ENCODE measurements at regions not wholly inside any gene's neighbourhood (a gene's known extent, or its start where the extent isn't known, plus 50 kb on each side); places are given as distances from the start of the nearest gene placed in this dataset.

- Histone ChIP-seq H4K20me1 (ENCODE audit: insufficient read depth, low read length) (no peaks in the 10 kb centered on the region), H3K27ac (ENCODE audit: low read depth, low read length, poor library complexity, severe bottlenecking) (no peak overlapping the region), H3K9me2 (ENCODE audit: insufficient read depth, low read length) (no peaks in the 10 kb centered on the region), H3K4me1 (ENCODE audit: insufficient read depth, low read length, poor library complexity, severe bottlenecking) (no peaks in the 10 kb centered on the region), H3K79me2 (ENCODE audit: insufficient read depth, low read depth, low read length) (no peaks in the 10 kb centered on the region), H3K36me3 (ENCODE audit: insufficient read depth, low read length) (no peaks in the 10 kb centered on the region), H3K9me3 (ENCODE audit: low read length) (no peaks in the 10 kb centered on the region), H3K4me2 (ENCODE audit: low read length) (no peak overlapping the region), H2AFZ (ENCODE audit: low read length) (no peak overlapping the region), H3K4me3 (ENCODE audit: low read depth, low read length, poor library complexity, severe bottlenecking) (no peak overlapping the region)
- TF ChIP-seq EZH2phosphoT487 (IDR thresholded peaks at IDR 0.05; ENCODE audit: borderline replicate concordance, low read depth, low read length): no peak
- no peak for TF ChIP-seq CTCF (conservative IDR thresholded peaks at IDR 0.05; ENCODE audit: low read length)
- intact Hi-C loops (cut with micrococcal nuclease; ENCODE audit: unreplicated experiment): no loop called here
- BruUV-seq (replicated peaks): no TSS peak
- DNase-seq (ENCODE audit: low spot score): no peak
- POLR2A ChIA-PET: no interaction called here
- CTCF ChIA-PET (ENCODE audit: unreplicated experiment): no interaction called here
These were observed 995.3 kb downstream of the OTOL1 start for GRCh38 chr3:162491952-162492351.

GRCh38 chr3:162492446-162493081, 996.0 kb downstream of the OTOL1 start:
- TF ChIP-seq EZH2phosphoT487 (IDR thresholded peaks at IDR 0.05; ENCODE audit: borderline replicate concordance, low read depth, low read length) (no peak), CTCF (conservative IDR thresholded peaks at IDR 0.05; ENCODE audit: low read length) (no peak)
- POLR2A ChIA-PET: no interaction called here
- H3K27ac ChIP-seq (ENCODE audit: low read depth, low read length, poor library complexity, severe bottlenecking): no peak overlapping the region
- no peak overlapping the region for H2AFZ ChIP-seq (ENCODE audit: low read length)
- H3K4me2 ChIP-seq (ENCODE audit: low read length): no peak overlapping the region
- no peak overlapping the region for H3K4me3 ChIP-seq (ENCODE audit: low read depth, low read length, poor library complexity, severe bottlenecking)
- no peaks in the 10 kb centered on the region for H3K9me2 ChIP-seq (ENCODE audit: insufficient read depth, low read length)
- H3K36me3 ChIP-seq (ENCODE audit: insufficient read depth, low read length): no peaks in the 10 kb centered on the region
- H3K79me2 ChIP-seq (ENCODE audit: insufficient read depth, low read depth, low read length): no peaks in the 10 kb centered on the region
- BruUV-seq (replicated peaks): no TSS peak
- intact Hi-C loops (cut with micrococcal nuclease; ENCODE audit: unreplicated experiment): no loop called here
- no peak for DNase-seq (ENCODE audit: low spot score)
- no peaks in the 10 kb centered on the region for H4K20me1 ChIP-seq (ENCODE audit: insufficient read depth, low read length)
- H3K9me3 ChIP-seq (ENCODE audit: low read length): no peaks in the 10 kb centered on the region
- CTCF ChIA-PET (ENCODE audit: unreplicated experiment): no interaction called here
- H3K4me1 ChIP-seq (ENCODE audit: insufficient read depth, low read length, poor library complexity, severe bottlenecking): no peaks in the 10 kb centered on the region

GRCh38 chr3:162498626-162499025, 1002.0 kb downstream of the OTOL1 start:
- no peak for TF ChIP-seq EZH2phosphoT487 (IDR thresholded peaks at IDR 0.05; ENCODE audit: borderline replicate concordance, low read depth, low read length)
- no peak for TF ChIP-seq CTCF (conservative IDR thresholded peaks at IDR 0.05; ENCODE audit: low read length)
- ChIA-PET CTCF (ENCODE audit: unreplicated experiment) (no interaction called here), POLR2A (no interaction called here)
- Histone ChIP-seq H3K9me3 (ENCODE audit: low read length) (no peaks in the 10 kb centered on the region), H3K79me2 (ENCODE audit: insufficient read depth, low read depth, low read length) (no peaks in the 10 kb centered on the region), H3K4me1 (ENCODE audit: insufficient read depth, low read length, poor library complexity, severe bottlenecking) (no peaks in the 10 kb centered on the region), H3K9me2 (ENCODE audit: insufficient read depth, low read length) (no peaks in the 10 kb centered on the region), H3K4me3 (ENCODE audit: low read depth, low read length, poor library complexity, severe bottlenecking) (no peak overlapping the region), H3K4me2 (ENCODE audit: low read length) (no peak overlapping the region), H4K20me1 (ENCODE audit: insufficient read depth, low read length) (no peaks in the 10 kb centered on the region), H3K36me3 (ENCODE audit: insufficient read depth, low read length) (no peaks in the 10 kb centered on the region), H2AFZ (ENCODE audit: low read length) (no peak overlapping the region), H3K27ac (ENCODE audit: low read depth, low read length, poor library complexity, severe bottlenecking) (no peak overlapping the region)
- intact Hi-C loops (cut with micrococcal nuclease; ENCODE audit: unreplicated experiment): no loop called here
- BruUV-seq (replicated peaks): no TSS peak
- DNase-seq (ENCODE audit: low spot score): no peak

Measured in OCI-LY7 (cell line).